Left lung (tissue), 4 donors: ENCODE measurements at regions not wholly inside any gene's neighbourhood (a gene's known extent, or its start where the extent isn't known, plus 50 kb on each side); places are given as distances from the start of the nearest gene placed in this dataset.
A peak's percentile ranks its signal among the peaks of the same experiment; 100 is the strongest.

Experiments
- ATAC-seq: fragments of 200-7000 bp; cut with Tn5 transposase; one replicate; pipeline ENCODE4 v1.9.1; 2020; ENCODE audit warnings: moderate library complexity
- DNase-seq, 4 donors: peaks; one replicate each; pipeline ENCODE4 v3.0.0-alpha.2; 2013 to 2020
- H3K27ac ChIP-seq, 2 donors: fragments of 200-600 bp; sonication (generic) in 1 of 2; one replicate each; pipeline versions ENCODE4 v1.5.0 to v1.8.0; 2020 to 2021
- H3K27me3 ChIP-seq, 2 donors: fragments of 200-600 bp; sonication (generic) in 1 of 2; one replicate each; pipeline versions ENCODE4 v1.5.0 to v1.8.0; 2020 to 2021
- H3K36me3 ChIP-seq, 2 donors: fragments of 200-600 bp; sonication (generic) in 1 of 2; one replicate each; pipeline versions ENCODE4 v1.5.0 to v1.8.0; 2020 to 2021
- H3K4me1 ChIP-seq, 2 donors: fragments of 200-600 bp; one replicate each; pipeline ENCODE4 v1.8.0; 2021
- H3K4me3 ChIP-seq, 2 donors: fragments of 200-600 bp; sonication (generic) in 1 of 2; one replicate each; pipeline versions ENCODE4 v1.5.0 to v1.8.0; 2020 to 2021; ENCODE audit warnings: mild to moderate bottlenecking in 1 of 2
- H3K9me3 ChIP-seq, 2 donors: fragments of 200-600 bp; sonication (generic) in 1 of 2; one replicate each; pipeline versions ENCODE4 v1.5.0 to v1.8.0; 2020 to 2021
- intact Hi-C, 2 donors: fragments of 100-400 bp; cut with DNase I; formaldehyde crosslinking; loops; one replicate each; pipeline versions ENCODE4 v1.11.2 to v1.14.2; 2022
- TF ChIP-seq, protein P1 (sequence below), 2 donors: fragments of 200-600 bp; sonication (generic) in 1 of 2; IDR thresholded peaks; one replicate each; pipeline versions ENCODE4 v1.5.0 to v1.8.0; 2021; ENCODE audit warnings: antibody characterized with exemption in 2 of 2
- donor health status: DM: no; HTN: yes; CAD: no.
- donor health status: DM: no; HTN: no; CAD: no.

DNA sequence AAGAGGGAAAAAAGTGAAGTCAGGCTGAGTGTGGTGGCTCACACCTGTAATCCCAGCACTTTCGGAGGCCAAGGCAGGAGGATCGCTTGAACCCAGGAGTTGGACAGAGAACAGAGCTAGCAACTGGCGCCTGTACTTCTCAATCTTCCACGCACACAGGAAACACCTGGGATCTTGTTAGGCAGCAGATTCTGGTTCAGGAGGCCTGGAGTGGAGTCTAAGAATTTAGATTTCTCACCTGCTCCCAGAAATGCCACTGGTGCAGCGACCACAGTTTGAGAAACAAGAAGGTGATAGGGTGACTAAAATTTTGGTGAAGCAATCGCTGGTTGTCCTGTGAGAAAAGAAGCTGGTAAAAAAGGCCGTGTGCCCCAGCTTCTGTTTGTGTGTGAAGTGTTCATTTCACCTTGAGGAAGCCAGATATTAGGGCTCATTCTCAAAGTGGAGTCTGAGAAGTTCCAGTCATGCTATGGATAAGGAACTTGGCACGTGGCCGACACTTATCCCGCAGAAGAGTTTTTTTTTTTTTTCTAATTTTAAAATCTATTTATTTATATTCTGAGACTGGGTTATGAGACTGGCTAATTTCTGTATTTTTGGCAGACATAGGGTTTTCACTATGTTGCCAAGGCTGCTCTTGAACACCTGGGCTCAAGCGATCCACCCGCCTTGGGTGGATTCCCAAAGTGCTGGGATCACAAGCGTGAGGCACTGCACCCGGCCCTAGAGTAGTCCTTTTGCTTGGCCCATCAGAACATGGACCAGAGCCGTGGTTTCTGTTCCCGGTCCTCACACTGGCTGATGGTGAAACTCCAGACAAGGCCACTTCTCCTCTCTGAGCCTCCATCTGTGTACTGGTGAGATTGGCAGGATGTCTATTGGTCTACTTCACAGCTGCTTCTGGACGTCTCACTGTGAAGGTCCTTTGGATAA lies 324.6 kb upstream of the PROK2 start:
- Histone ChIP-seq H3K9me3 (no peaks in the 10 kb centered on the region), H3K4me3 (no peak overlapping the region), H3K36me3 (no peaks in the 10 kb centered on the region), H3K4me1 (no peaks in the 10 kb centered on the region), H3K27ac (no peak overlapping the region), H3K27me3 (no peaks in the 10 kb centered on the region)
- intact Hi-C loops: no loop called here
- TF ChIP-seq, protein P1, sequence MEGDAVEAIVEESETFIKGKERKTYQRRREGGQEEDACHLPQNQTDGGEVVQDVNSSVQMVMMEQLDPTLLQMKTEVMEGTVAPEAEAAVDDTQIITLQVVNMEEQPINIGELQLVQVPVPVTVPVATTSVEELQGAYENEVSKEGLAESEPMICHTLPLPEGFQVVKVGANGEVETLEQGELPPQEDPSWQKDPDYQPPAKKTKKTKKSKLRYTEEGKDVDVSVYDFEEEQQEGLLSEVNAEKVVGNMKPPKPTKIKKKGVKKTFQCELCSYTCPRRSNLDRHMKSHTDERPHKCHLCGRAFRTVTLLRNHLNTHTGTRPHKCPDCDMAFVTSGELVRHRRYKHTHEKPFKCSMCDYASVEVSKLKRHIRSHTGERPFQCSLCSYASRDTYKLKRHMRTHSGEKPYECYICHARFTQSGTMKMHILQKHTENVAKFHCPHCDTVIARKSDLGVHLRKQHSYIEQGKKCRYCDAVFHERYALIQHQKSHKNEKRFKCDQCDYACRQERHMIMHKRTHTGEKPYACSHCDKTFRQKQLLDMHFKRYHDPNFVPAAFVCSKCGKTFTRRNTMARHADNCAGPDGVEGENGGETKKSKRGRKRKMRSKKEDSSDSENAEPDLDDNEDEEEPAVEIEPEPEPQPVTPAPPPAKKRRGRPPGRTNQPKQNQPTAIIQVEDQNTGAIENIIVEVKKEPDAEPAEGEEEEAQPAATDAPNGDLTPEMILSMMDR (IDR thresholded peaks at IDR 0.05): no peak
- ATAC-seq: peak; percentile 47
- no peak for DNase-seq

DNA sequence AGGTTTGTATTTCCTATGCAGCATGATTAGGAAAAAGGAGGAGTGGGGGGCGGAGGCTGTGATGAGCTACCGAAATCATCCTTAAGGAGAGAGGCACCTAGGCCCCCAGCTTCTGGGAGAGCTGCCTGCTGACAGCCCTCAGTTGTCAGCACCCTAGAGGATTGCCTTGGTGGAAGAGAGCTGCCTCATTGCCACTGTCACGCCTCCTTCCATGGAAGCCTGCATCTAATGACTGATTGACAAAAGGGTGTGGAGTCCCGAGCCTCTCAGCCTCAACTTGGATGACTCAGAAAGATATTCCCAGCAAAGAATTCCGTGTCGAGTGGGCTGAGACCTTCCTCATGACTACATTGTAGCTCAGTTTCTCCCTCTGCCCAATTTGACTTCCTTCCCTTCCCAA lies 320.4 kb upstream of the PROK2 start:
- Histone ChIP-seq H3K4me3 (no peak overlapping the region), H3K4me1 (peaks cover 7 to 29% of the 10 kb centered on the region in 2 donors), H3K27me3 (peaks cover 0 to 6% of the 10 kb centered on the region in 2 donors), H3K27ac (no peak overlapping the region), H3K9me3 (no peaks in the 10 kb centered on the region), H3K36me3 (no peaks in the 10 kb centered on the region)
- intact Hi-C loops: no loop called here
- ATAC-seq (no peak), DNase-seq (no peak)
- TF ChIP-seq, protein P1 (IDR thresholded peaks at IDR 0.05): no peak

DNA sequence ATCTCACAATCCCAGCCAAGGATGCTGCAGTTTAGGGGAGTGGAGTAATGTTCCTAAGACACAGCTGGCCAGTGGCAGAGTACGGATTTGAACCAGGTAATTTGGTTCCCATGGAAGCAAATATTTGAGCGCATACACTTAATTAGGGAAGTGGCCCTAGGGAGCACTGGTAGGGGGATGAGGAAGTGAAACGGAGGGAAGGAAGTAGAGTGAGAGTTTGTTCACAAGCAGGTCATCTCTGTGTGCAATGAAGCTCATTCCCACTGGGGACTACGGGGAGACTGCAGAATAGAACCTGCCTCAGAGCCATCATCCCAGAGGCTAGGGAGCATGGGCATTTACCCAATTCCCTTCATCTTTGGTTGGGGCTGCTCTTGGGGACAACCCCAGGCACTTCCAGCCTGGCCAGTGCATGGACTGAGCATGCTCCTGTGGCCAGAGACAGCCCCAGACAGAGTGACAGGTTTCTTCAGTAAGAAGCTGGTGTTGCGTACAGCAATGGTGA lies 317.2 kb upstream of the PROK2 start:
- no peak overlapping the region for H3K4me3 ChIP-seq
- DNase-seq: no peak
- peaks cover 7 to 38% of the 10 kb centered on the region in 2 donors for H3K4me1 ChIP-seq
- intact Hi-C loops: no loop called here
- H3K27me3 ChIP-seq: peaks cover 0 to 15% of the 10 kb centered on the region in 2 donors
- no peaks in the 10 kb centered on the region for H3K36me3 ChIP-seq
- TF ChIP-seq, protein P1 (IDR thresholded peaks at IDR 0.05): no peak
- no peaks in the 10 kb centered on the region for H3K9me3 ChIP-seq
- peak; percentile 54 for ATAC-seq
- H3K27ac ChIP-seq: peak overlapping the region in 1 of 2 donors; percentile 94

DNA sequence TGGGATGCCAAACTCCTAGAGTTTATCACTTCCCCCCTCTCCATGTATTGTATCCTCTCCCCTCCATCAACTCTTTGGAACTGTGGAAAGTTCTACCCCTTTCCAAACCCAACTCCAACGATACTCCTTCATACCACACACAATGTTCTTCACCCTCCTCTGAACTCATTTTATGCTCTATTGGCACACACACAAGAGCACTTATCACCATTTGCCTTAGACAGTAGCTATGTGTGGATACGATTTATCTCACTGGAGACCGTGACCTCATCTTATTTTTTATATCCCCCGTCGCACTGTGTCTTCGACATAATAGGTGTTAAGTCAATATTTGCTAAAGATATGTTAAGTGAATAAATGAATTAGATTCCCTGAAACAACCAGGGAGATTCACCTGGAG lies 316.5 kb upstream of the PROK2 start:
- DNase-seq (no peak), ATAC-seq (no peak)
- H3K27ac ChIP-seq: peak overlapping the region in 1 of 2 donors; percentile 94
- peaks cover 0 to 15% of the 10 kb centered on the region in 2 donors for H3K27me3 ChIP-seq
- peaks cover 7 to 38% of the 10 kb centered on the region in 2 donors for H3K4me1 ChIP-seq
- H3K36me3 ChIP-seq: no peaks in the 10 kb centered on the region
- no peaks in the 10 kb centered on the region for H3K9me3 ChIP-seq
- TF ChIP-seq, protein P1 (IDR thresholded peaks at IDR 0.05): no peak
- H3K4me3 ChIP-seq: no peak overlapping the region
- intact Hi-C loops: no loop called here

DNA sequence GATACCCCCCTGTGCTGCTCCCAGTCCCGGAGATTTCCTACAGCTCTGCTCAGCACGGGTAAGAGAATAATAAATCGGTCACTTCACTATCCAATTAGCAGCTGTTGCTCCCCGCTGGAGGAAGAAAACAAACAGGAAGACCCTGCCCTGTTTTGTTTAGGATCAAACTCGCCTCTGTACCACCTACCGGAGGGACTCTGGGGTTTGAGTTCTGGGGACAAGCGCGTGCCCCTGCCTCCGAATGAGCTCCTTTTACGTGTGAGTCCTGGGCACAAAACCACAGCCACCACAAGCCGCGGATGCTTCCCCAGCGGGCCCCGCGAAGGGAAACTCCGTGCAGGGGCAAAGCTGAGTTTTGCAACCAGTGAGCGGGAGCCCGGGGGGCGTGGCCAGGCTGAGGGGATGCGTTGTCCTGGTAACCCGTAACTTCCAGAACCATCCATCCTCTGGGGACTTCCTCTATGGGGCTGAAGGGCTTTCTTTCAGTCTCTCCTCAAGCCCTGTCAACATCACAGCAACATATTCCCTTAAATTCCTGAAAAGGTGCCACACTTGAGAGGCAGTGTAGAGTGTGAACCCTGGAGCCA lies 315.7 kb upstream of the PROK2 start:
- Histone ChIP-seq H3K27me3 (peaks cover 0 to 15% of the 10 kb centered on the region in 2 donors), H3K4me3 (peak overlapping the region; percentile 1 to 27), H3K27ac (peak overlapping the region; percentile 46 to 94), H3K9me3 (no peaks in the 10 kb centered on the region), H3K36me3 (no peaks in the 10 kb centered on the region), H3K4me1 (peaks cover 7 to 38% of the 10 kb centered on the region in 2 donors)
- ATAC-seq (peak; percentile 90), DNase-seq (peak; percentile 83 to 97 (median 92))
- intact Hi-C loops: no loop called here
- TF ChIP-seq, protein P1 (IDR thresholded peaks at IDR 0.05): no peak
